ENCODE measurements at regions not wholly inside any gene's neighbourhood (a gene's known extent, or its start where the extent isn't known, plus 50 kb on each side); places are given as distances from the start of the nearest gene placed in this dataset.

DNA sequence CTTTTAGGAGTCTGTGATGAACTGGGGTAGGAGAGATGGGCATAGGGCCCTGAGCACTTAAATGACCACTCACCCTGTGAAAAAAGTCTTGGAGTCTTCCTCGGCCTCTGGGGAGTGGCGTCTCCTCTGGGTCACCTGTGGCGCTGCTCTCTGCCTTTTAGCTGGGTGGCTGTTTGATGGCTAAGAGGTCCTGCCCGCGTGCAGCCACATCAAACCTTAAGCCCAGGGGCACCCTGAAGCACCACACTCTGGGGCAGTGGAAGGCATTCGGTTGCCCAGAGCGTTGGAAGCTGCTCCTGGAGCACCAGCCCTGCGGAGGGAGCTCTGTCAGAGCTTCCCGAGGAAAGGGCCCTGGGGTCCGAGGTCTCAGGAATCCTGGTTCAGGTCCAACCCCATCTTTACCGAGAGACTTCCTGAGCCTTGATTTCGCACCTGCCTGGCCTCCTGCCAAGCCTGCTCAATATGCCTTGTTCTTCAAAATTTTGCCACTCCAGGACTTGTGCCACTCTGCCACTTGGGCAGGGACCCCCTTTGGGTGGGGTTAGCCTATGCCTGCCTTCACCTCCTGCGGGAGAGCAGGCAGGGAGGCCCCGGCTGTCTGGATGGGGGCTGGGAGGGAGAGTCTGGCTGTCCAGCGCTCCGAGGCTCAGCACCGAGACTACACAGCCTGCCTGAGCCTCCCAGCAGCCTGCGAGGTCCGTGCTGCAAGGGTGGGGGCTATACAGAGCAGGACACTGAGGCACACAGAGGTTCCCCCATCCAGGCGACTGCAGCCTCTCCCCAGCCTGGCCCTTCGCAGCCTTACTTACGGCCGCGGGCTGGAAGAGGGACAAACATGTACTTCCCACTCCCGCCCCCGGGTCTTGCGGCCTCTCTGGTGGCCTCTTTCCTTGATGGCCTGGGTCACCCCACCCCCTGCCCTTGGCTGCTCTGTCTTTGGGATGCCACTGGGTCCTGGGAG, 63.4 kb upstream of the RNU6ATAC start:
- TF ChIP-seq, protein P1, sequence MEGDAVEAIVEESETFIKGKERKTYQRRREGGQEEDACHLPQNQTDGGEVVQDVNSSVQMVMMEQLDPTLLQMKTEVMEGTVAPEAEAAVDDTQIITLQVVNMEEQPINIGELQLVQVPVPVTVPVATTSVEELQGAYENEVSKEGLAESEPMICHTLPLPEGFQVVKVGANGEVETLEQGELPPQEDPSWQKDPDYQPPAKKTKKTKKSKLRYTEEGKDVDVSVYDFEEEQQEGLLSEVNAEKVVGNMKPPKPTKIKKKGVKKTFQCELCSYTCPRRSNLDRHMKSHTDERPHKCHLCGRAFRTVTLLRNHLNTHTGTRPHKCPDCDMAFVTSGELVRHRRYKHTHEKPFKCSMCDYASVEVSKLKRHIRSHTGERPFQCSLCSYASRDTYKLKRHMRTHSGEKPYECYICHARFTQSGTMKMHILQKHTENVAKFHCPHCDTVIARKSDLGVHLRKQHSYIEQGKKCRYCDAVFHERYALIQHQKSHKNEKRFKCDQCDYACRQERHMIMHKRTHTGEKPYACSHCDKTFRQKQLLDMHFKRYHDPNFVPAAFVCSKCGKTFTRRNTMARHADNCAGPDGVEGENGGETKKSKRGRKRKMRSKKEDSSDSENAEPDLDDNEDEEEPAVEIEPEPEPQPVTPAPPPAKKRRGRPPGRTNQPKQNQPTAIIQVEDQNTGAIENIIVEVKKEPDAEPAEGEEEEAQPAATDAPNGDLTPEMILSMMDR (IDR thresholded peaks at IDR 0.05; ENCODE audit: borderline replicate concordance, insufficient read depth, low read depth, low read length): no peak
- H3K4me3 ChIP-seq (ENCODE audit: low read depth, low read length): no peak overlapping the region

DNA sequence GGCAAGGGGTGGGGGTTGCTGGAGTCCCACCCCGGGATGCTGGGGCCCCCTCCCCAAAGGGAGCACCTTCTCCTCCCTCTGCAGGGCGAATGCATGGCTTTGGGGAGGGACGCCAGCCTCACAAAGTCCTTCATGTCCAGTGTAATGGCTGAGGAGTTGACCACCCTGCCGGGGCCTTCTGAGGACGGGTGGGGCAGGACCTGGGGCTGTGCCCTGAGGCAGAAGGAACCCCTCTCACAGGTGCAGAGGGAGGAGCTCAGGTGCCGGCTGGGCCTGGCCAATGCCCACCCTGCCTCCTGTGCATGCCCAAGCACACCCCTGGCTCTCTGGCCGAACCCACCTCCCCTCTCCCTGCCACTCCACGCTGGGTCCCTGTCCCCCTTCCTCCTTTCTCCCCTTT, 64.3 kb upstream of the RNU6ATAC start:
- H3K4me3 ChIP-seq (ENCODE audit: low read depth, low read length): no peak overlapping the region
- TF ChIP-seq, protein P1 (IDR thresholded peaks at IDR 0.05; ENCODE audit: borderline replicate concordance, insufficient read depth, low read depth, low read length): no peak

DNA sequence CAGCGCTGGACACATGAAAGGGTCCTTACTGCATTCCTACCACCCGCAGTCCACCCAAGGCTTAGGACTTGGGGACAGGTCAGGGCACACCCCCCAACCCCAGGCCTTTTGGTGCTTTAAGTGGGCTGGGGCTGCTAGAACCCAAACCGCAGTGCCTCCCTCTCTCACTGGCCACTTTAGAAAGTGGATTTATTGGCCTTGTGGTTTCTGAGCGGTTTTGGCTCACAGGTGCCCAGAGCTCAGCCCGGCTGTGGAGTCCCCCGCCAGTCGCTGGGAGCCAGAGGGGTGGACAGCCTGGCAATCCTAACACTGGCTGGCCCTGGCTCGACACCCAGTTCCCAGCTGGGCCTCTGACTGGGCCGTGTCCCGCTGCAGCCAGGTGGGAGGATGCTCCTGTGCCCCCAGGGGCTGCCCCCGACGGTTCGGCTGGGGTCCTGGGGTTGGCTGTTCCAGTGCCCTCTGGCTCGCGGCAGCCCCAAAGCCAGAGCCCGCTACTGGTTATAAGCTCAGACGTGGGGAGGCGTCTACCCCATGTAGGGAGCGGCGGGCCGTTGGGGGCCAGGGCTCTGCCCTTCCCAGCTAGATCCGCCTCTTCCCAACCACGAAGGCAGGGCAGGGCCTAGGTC, 65.2 kb upstream of the RNU6ATAC start:
- H3K4me3 ChIP-seq (ENCODE audit: low read depth, low read length): no peak overlapping the region
- TF ChIP-seq, protein P1 (IDR thresholded peaks at IDR 0.05; ENCODE audit: borderline replicate concordance, insufficient read depth, low read depth, low read length): no peak

DNA sequence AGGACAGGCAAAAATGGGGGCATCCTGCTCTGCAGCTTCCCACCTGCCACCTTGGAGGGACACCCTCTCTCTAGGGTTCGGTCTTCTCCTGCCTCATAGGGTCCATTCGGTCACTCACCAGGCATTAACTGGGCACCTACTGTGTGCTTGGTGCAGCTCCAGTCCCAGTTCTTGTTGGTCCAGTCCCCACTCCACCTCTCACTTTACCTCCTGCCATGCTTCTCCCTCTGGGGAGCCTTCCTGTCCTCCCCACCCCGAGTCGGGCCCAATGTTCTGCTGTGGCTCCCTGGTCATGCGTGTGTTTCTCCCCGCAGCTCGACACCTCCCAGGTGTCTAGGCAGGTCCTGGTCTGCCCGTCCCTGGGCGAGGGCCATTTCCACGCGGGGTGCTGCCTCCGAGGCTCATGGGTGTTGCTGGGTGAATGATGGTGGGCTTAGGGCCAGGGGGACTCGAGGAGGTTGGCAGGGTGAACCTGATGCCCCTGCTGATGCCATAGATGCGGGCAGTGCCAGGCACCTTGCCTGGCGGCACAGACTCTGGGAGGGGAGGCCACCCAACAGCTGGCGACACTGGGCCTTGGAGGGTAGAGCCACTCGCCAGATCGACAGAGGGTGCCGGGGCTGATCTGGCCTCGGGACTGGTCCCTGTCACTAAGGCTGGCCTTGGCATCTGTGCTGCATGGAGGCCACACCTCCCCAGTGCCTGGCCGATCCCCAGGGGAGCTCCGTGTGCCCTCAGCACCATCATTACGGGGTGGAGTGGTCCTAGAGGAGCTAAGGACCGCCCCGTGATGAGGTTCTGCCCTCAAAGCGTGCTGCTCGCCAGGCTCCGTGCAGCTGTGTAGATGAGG, 66.0 kb upstream of the RNU6ATAC start:
- TF ChIP-seq, protein P1 (IDR thresholded peaks at IDR 0.05; ENCODE audit: borderline replicate concordance, insufficient read depth, low read depth, low read length): no peak

DNA sequence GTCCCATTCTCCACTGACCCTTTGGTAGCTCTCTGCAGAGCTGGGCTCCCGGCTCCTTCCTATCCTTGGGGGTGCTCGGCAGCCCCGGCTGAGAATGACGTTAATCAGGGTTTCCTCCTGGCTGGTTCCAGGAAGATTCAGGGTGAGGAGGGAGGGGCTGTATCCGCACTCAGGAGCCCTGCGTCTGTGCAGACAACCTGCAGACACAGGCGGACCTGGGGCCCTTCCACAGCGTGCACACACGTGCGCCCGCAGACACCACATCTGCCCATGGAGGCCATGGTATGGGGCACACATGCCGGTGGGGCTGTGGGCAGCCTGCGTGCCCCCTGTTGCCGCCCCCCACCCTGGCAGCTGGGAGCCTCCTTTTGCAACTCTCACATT, 66.6 kb upstream of the RNU6ATAC start:
- H3K4me3 ChIP-seq (ENCODE audit: low read depth, low read length): no peak overlapping the region
- TF ChIP-seq, protein P1 (IDR thresholded peaks at IDR 0.05; ENCODE audit: borderline replicate concordance, insufficient read depth, low read depth, low read length): no peak

More for the DNA sequence above, 66.0 kb upstream of the RNU6ATAC start:
- no peak overlapping the region for H3K4me3 ChIP-seq (ENCODE audit: low read depth, low read length)

DNA sequence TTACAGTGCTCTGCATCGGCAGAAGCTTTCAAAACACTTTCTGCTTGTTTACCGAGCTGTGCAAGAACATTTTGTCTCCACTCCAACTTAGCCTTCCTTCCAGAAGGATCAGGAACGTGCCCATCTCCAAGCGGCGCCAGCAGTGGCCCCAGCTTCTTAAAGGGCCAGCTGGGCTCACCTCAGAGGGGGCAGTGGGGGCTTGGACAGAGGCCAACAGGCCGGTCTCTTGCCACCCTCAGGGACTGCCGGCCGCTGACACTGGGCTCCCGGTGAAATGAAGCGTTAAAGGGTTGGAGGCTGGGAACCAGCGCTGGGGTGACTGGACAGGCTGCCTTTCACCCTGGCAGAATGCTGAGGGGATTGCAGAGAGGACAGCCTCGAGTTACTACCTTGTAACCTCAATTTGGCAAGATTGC, 67.0 kb upstream of the RNU6ATAC start:
- TF ChIP-seq, protein P1 (IDR thresholded peaks at IDR 0.05; ENCODE audit: borderline replicate concordance, insufficient read depth, low read depth, low read length): no peak
- no peak overlapping the region for H3K4me3 ChIP-seq (ENCODE audit: low read depth, low read length)
